CD4-positive, alpha-beta T cell treated with Interleukin-4 for 4 hours (primary cell): ENCODE measurements at regions not wholly inside any gene's neighbourhood (a gene's known extent, or its start where the extent isn't known, plus 50 kb on each side); places are given as distances from the start of the nearest gene placed in this dataset.
"Not testable (repeated sequence)": the region's sequence is repeated elsewhere in the genome, so short reads cannot be mapped to it uniquely, and the experiment has no call there.

Experiments used
- DNase-seq: peaks from one replicate; pipeline ENCODE4 v3.0.0-alpha.2; 2020

GRCh38 chr4:138487670-138488069, 245.5 kb upstream of the SLC7A11 start:
- no peak for DNase-seq

- no peak for DNase-seq
Measured at GRCh38 chr4:138487230-138487629, 245.1 kb upstream of the SLC7A11 start.

GRCh38 chr4:138485498-138485897, 243.3 kb upstream of the SLC7A11 start:
- no peak for DNase-seq

GRCh38 chr4:138475116-138475515, 233.0 kb upstream of the SLC7A11 start:
- DNase-seq, result no peak

- no peak for DNase-seq
Measured at GRCh38 chr4:138473339-138473738, 231.2 kb upstream of the SLC7A11 start.

- DNase-seq, result no peak
Measured at GRCh38 chr4:138460477-138461414, 218.6 kb upstream of the SLC7A11 start.

GRCh38 chr4:138458751-138459150, 216.6 kb upstream of the SLC7A11 start:
- DNase-seq, result no peak

GRCh38 chr4:138456349-138456748, 214.2 kb upstream of the SLC7A11 start:
- DNase-seq, result not testable (repeated sequence)

- DNase-seq, result no peak
Measured at GRCh38 chr4:138455097-138455496, 212.9 kb upstream of the SLC7A11 start.

GRCh38 chr4:138452826-138453225, 210.7 kb upstream of the SLC7A11 start:
- no peak for DNase-seq

- no peak for DNase-seq
Measured at GRCh38 chr4:138451276-138451663, 209.1 kb upstream of the SLC7A11 start.

- no peak for DNase-seq
Measured at GRCh38 chr4:138450546-138451275, 208.6 kb upstream of the SLC7A11 start.

- DNase-seq, result no peak
Measured at GRCh38 chr4:138449938-138450337, 207.8 kb upstream of the SLC7A11 start.

GRCh38 chr4:138448169-138448568, 206.0 kb upstream of the SLC7A11 start:
- DNase-seq, result no peak

- DNase-seq, result no peak
Measured at GRCh38 chr4:138446456-138446855, 204.3 kb upstream of the SLC7A11 start.

GRCh38 chr4:138445098-138445497, 202.9 kb upstream of the SLC7A11 start:
- no peak for DNase-seq

GRCh38 chr4:138444260-138444659, 202.1 kb upstream of the SLC7A11 start:
- no peak for DNase-seq

GRCh38 chr4:138439143-138439581, 197.0 kb upstream of the SLC7A11 start:
- DNase-seq, result no peak

GRCh38 chr4:138438608-138439007, 196.5 kb upstream of the SLC7A11 start:
- no peak for DNase-seq

GRCh38 chr4:138437263-138437851, 195.2 kb upstream of the SLC7A11 start:
- no peak for DNase-seq

GRCh38 chr4:138435733-138436132, 193.6 kb upstream of the SLC7A11 start:
- not testable (repeated sequence) for DNase-seq

GRCh38 chr4:138435046-138435445, 192.9 kb upstream of the SLC7A11 start:
- DNase-seq, result not testable (repeated sequence)

- DNase-seq, result no peak
Measured at GRCh38 chr4:138428611-138429010, 186.5 kb upstream of the SLC7A11 start.

GRCh38 chr4:138426786-138427185, 184.6 kb upstream of the SLC7A11 start:
- no peak for DNase-seq
